NCI-H2227 (cell line): ENCODE measurements at regions not wholly inside any gene's neighbourhood (a gene's known extent, or its start where the extent isn't known, plus 50 kb on each side); places are given as distances from the start of the nearest gene placed in this dataset.

Experiments
- DNase-seq: peaks from one replicate; lab custom pipeline; 2025; ENCODE audit not compliant: unreplicated experiment; lab: John Stamatoyannopoulos, UW

- no peak for DNase-seq
These were observed 251.8 kb downstream of the TBX15 start for GRCh38 chr1:118736322-118736721.

GRCh38 chr1:118717893-118718292, 270.2 kb downstream of the TBX15 start:
- no peak for DNase-seq

GRCh38 chr1:118716775-118717174, 271.4 kb downstream of the TBX15 start:
- DNase-seq = no peak

GRCh38 chr1:118711356-118711755, 276.8 kb downstream of the TBX15 start:
- DNase-seq = no peak

- no peak for DNase-seq
These were observed 289.2 kb downstream of the TBX15 start for GRCh38 chr1:118698911-118699310.

GRCh38 chr1:118692143-118692542, 296.0 kb downstream of the TBX15 start:
- DNase-seq = no peak

GRCh38 chr1:118688891-118689290, 299.3 kb downstream of the TBX15 start:
- DNase-seq = no peak

- no peak for DNase-seq
These were observed 326.3 kb downstream of the TBX15 start for GRCh38 chr1:118661769-118662320.

- no peak for DNase-seq
These were observed 327.4 kb downstream of the TBX15 start for GRCh38 chr1:118660769-118661168.

- no peak for DNase-seq
These were observed 328.5 kb downstream of the TBX15 start for GRCh38 chr1:118659646-118660045.

- DNase-seq = no peak
These were observed 337.9 kb downstream of the TBX15 start for GRCh38 chr1:118650107-118650807.

- DNase-seq = no peak
These were observed 338.6 kb downstream of the TBX15 start for GRCh38 chr1:118649369-118650106.

- DNase-seq = no peak
These were observed 352.1 kb downstream of the TBX15 start for GRCh38 chr1:118636004-118636403.

- DNase-seq = no peak
These were observed 360.7 kb downstream of the TBX15 start for GRCh38 chr1:118627435-118627834.

GRCh38 chr1:118621839-118622238, 366.3 kb downstream of the TBX15 start:
- no peak for DNase-seq

GRCh38 chr1:118618618-118619340, 369.4 kb downstream of the TBX15 start:
- no peak for DNase-seq

- DNase-seq = no peak
These were observed 370.2 kb downstream of the TBX15 start for GRCh38 chr1:118617916-118618315.

GRCh38 chr1:118615066-118615465, 373.1 kb downstream of the TBX15 start:
- DNase-seq = no peak

GRCh38 chr1:118589238-118589846, 398.8 kb downstream of the TBX15 start:
- DNase-seq = no peak

GRCh38 chr1:118588566-118588965, 399.6 kb downstream of the TBX15 start:
- no peak for DNase-seq

GRCh38 chr1:118578276-118578675, 393.2 kb upstream of the SPAG17 start:
- DNase-seq = no peak
